Upper lobe of left lung (tissue), 4 donors: ENCODE measurements at regions not wholly inside any gene's neighbourhood (a gene's known extent, or its start where the extent isn't known, plus 50 kb on each side); places are given as distances from the start of the nearest gene placed in this dataset.

ENCODE experiments used
- POLR2A ChIP-seq, 4 donors: fragments of 450-650 bp; IDR thresholded peaks; one replicate each; pipeline ENCODE4 v1.5.1; 2016 to 2017; ENCODE audit warnings: antibody characterized with exemption in 4 of 4, mild to moderate bottlenecking in 2 of 4
- POLR2AphosphoS5 ChIP-seq, 2 donors: sonication (generic); formaldehyde crosslinking; IDR thresholded peaks; one replicate each; pipeline ENCODE4 v1.5.1; 2017; ENCODE audit warnings: antibody characterized with exemption in 2 of 2
- TF ChIP-seq, protein P1 (sequence below), 6 experiments: fragments of 450-650 bp in 4 of 6; fragments of 200-600 bp in 2 of 6; sonication (generic) in 2 of 6; IDR thresholded peaks; one replicate each; pipeline ENCODE4 v1.5.1; 2016 to 2019; ENCODE audit warnings: antibody characterized with exemption in 6 of 6

DNA sequence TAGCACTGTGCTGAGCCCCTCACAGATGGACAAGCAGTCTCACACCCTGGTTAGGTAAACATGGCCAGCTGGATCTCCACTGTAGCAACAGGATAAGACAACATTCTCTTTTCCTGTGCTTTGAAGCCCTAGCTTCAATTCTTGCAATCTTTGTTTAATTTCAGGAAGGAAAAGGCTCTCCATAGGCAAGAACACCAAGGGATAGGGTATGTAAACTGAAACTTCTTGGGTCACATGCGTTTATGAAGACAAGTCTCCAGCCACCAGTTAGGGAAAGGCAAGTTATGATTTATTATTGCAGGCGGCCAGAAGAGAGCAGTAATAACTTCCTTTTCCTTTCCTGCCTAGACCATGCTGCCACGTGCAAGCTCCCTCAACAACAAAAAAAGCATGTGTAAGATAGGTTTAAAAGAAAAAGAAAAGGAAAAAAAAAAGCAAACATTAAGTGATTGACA is 50.1 kb upstream of the POU5F2 start:
- TF ChIP-seq, protein P1, sequence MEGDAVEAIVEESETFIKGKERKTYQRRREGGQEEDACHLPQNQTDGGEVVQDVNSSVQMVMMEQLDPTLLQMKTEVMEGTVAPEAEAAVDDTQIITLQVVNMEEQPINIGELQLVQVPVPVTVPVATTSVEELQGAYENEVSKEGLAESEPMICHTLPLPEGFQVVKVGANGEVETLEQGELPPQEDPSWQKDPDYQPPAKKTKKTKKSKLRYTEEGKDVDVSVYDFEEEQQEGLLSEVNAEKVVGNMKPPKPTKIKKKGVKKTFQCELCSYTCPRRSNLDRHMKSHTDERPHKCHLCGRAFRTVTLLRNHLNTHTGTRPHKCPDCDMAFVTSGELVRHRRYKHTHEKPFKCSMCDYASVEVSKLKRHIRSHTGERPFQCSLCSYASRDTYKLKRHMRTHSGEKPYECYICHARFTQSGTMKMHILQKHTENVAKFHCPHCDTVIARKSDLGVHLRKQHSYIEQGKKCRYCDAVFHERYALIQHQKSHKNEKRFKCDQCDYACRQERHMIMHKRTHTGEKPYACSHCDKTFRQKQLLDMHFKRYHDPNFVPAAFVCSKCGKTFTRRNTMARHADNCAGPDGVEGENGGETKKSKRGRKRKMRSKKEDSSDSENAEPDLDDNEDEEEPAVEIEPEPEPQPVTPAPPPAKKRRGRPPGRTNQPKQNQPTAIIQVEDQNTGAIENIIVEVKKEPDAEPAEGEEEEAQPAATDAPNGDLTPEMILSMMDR (IDR thresholded peaks at IDR 0.05): peak in 1 of 6 experiments; percentile 19
- no peak for TF ChIP-seq POLR2A (IDR thresholded peaks at IDR 0.05)
- TF ChIP-seq POLR2AphosphoS5 (IDR thresholded peaks at IDR 0.05): no peak
